HuH-7.5 (cell line): ENCODE measurements at regions not wholly inside any gene's neighbourhood (a gene's known extent, or its start where the extent isn't known, plus 50 kb on each side); places are given as distances from the start of the nearest gene placed in this dataset.

Source experiments
- DNase-seq: peaks from one replicate; pipeline ENCODE4 v3.0.0; 2011; ENCODE audit warnings: low spot score

DNA sequence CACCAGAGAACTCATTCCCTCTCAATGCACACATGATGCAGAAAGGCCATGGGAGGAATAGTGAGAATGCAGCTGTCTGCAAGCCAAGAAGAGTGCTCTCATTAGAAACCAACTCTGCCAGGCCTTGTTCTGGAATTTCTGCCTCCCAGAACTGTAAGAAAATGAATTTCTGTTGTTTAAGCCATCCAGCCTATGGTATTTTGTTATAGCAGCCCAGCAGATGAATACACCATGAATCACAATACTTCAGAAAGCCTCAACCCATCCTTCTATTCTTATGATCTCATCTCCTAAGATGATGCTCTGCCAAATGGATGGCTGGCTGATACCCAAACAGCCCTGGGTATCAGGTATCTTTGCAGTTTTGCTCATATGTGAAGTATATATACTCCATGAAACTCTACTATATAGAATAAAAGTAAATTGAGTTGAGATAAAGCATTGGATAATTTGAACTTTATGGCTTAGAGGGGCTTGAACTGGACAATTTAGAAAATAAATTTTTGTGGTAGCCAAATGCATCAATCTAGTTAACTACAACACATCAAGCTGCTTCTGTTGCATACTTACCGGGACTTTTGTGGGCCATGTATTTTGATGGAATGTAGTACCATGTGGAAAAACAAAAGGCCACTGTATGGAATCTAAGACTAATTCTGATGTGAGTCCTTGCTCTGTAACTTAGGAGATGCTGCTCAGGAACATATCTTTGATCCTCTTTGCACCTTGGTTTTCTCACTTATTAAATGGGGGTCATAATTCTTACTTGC lies 245.9 kb downstream of the HS3ST1 start:
- DNase-seq = no peak

DNA sequence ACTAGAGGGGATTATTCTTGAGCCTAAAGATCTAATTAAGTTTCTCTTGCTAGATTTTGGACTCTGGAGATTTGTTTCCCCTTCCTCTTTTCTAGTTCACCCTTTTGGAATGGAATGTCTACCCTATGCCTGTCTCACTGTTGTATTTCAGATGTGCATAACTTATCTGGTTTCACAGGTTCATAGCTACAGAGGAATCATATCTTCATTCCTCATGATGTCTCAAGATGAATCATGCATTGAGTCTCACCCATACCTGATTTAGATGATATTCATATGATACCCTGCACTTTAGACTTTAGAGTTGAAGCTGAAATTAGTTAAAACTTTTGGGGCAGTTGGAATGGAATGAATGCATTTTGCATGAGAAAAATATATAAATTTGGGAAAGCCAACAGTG lies 246.7 kb downstream of the HS3ST1 start:
- no peak for DNase-seq

DNA sequence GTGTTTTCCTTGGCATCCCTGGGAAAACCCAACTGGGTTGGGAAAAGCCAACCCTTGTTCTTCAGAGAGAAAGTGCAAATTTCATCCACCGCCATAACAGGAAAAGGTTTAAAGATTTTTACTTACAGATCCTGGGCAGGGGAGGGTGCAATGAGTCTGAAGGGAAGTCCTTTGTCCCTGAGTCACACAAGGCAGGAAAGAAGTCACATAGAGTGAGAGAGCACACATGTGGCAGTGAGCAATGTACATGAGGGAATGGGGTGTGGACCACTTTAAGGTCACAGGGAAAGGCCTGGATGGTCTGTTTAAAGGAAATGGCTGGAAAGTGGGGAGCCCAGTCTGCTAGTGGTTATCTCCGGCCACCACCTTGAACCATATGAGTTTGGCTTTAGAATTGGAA lies 248.9 kb downstream of the HS3ST1 start:
- DNase-seq = no peak

DNA sequence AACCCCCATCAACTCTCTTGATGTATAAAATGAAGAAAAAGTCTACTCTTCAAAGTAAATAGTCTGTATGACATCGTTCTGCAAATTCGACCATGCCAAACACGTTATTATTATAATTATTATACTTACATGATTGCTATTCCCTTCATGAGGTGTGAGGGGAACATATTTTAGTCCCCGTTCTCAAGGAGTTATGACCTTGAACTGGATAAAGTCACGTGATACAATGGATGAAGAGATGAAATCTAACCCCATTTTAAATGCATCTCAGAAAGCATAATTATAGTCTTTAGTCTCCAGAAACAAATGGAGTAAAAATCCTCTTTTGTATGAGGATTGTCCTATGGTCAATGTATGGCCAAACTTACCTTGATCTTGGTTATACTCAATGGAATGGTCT lies 250.3 kb downstream of the HS3ST1 start:
- no peak for DNase-seq

DNA sequence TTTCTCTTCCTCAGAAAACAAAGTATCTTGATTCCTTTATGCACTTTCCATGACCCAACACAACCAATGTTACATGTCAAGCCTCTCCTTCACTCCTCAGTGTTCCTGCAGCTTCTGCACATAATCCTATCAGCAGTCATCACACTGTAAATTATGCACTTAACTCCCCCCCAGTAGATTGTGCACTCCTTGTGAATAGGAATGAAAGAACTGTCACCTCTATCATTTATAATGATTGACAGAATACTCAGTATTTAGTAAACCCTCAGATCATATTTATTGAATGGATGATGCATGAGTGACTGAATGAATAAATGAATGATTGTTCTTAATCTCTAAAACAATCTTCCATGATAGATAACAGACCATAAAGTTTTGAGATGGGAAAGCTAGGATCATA lies 253.3 kb downstream of the HS3ST1 start:
- no peak for DNase-seq

DNA sequence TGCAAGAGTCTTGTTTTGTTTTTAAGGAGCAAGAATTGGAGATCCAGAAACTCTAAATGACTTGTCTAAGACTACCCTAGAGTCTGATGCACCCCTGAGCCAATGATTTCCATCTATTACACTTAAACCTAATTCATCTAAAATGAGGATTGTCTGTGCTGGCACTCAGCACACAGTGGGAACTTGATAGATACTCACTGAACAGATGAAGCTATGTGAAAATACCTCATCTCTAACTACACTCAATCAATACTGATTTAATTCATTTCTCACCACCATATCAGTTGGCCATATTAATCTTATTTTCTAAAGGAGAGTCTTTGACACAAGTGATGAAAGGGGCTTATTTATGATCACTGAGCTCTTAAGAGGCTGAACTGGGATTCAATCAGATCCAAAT lies 262.1 kb downstream of the HS3ST1 start:
- no peak for DNase-seq

DNA sequence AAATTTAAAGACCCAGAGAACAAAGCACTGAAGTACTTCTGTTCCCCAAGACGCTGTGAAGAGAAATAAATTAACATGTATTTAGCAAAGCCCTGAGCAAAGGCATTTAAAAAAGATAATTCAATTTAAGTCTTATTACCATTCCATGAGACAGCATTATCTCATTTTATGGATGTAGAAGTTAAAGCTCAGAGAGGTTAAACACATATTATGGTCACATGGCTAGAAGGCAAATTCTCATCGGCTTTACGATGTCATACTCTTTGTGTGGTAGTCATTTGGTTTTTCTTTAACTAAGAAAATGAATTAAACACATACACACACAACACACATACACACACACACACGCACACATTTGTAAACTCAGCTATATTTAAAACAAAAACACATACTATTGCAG lies 262.7 kb downstream of the HS3ST1 start:
- no peak for DNase-seq

DNA sequence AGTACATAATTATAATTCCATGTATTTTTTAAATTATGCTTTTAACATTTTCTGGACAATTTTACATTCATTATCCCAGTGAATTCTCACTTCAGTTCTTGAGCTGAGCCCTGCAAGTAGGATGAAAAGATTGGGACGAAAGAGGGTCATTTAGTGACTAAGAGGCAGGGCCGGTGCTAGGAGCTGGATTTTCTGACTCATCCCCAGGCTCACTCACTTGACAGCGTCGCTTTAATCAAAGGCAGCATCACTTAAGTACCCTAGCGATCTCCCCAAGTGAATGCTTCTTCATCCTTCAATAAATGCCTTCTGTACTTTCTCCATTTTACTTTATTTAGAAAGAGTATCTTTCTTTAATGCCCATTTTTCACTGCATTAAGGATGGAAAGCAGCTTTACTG lies 263.6 kb downstream of the HS3ST1 start:
- no peak for DNase-seq

DNA sequence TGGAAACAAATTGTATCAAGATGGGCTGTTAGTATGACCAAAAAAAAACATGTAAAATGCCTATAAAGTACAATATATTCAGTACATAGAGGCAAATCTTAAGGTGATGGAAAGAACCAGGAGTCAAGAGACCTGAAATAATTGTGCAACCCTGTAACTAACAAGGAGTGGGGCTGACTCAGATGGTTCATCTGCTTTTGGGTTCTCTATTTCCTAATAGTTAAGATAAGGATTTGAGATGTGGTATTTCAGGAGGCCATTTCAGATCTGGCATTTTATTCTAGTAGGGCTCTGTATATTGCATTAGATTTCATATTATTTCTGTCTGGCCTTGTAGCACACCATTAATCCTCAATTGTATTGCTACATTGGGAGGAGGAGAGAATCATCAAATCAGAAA lies 268.4 kb downstream of the HS3ST1 start:
- DNase-seq = no peak

DNA sequence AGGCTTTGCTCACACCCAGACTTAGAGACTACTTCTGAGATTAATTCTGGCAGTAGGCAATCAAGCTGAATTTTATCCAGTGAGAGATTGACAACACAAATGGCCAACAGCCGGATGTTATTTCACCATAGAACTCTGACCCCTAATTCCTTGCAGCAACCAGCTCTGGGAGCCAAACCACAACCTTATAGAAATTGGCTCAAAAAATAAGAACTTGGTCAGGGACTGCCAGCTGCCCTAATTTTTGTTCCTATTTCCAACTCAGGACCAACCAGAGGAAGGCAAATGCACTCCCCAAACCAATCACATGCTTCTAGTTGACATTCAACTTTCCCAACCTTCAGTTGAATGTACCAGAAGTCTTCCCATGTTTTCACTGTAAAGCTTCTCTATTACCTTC lies 269.7 kb downstream of the HS3ST1 start:
- no peak for DNase-seq

DNA sequence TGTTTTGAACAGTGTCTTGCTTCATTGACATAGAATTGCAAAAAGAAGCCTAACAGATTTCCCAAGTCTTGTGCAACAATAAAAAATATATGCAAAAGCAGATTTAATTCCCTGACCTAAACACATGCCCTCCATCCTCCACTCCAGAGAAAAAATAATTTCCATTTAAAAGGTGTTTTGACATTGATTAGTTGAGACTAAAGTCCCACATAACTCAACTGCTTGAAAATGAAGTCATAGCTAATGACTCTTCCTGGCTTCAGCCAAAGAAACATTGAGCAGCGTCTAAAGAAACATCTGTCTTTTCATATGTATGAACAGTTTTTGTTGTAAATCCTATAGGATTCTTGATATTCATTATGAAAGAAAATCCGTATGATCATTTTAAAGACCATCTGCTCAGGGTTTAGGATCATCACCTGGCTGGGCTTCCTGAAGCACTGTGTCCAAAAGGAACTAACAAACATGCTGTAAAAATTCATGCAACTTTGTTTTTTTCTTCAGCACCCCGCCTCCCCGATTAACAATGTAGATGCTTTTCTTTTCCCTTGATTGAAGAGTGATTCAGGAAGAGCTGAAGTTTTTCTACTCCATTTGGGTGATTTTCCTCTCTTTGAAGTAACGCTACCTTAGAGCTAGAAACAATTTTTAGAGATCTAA lies 273.4 kb downstream of the HS3ST1 start:
- no peak for DNase-seq

DNA sequence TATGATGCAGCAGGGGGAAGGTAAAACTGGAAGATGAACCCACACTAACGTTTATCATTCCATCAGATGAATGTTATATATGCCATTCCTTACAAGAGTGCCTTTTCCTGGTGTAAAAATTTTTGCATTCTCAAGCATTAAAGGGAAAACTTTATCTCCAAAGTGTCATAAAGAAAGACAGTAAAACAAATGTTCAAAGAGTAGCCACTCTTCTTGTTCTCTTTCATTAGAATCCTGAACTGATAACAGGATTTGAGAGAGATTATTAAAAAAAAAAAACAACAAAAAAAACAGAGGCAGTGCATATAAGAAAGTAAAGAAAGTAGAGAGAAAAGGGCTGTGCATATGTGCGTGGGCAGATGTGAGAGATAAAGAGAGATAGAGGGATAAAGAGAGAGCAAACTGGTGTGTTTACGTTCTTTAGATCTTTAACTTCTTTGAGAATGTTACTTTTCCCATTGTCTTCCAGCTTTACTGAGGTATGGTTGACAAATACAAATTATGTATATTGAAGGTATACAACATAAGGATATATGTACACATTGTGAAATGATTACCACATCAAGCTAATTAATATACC lies 275.4 kb downstream of the HS3ST1 start:
- no peak for DNase-seq

DNA sequence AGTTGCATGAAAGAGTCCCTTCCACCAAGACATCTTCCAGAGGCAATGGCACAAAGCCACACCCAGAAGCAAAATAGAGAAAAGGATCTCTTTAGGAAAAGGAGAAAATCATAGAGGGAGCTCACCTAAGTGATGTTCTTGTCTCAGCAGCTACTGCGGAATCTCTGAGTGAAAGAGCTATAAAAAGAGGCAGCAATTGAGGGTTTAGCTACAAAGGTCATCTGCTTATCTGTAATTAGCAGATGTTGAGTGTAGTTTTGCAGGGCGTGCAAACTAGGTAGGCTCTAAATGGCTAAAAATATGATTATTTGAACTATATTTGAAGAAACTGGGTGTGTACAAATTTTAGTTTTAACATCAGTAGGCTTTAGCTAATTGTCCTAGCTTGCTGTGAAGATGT lies 276.0 kb downstream of the HS3ST1 start:
- no peak for DNase-seq

DNA sequence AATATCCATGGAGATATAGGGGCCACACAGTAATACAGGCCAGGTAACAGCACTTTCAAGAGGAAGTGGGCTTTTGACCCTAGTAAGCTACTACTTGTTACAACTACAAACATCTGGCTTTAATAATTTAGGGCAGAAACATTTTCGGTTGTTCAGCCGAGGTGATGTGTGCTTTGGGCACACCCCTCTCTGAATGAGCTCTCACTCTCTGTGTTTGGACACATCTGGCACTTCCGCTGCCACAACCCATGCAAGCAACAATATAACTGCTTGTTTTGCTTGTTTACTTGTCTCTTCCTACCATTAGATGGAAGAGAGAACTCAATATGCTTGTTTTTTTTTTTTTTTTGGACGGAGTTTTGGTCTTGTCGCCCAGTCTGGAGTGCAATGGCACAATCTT lies 277.2 kb downstream of the HS3ST1 start:
- no peak for DNase-seq

DNA sequence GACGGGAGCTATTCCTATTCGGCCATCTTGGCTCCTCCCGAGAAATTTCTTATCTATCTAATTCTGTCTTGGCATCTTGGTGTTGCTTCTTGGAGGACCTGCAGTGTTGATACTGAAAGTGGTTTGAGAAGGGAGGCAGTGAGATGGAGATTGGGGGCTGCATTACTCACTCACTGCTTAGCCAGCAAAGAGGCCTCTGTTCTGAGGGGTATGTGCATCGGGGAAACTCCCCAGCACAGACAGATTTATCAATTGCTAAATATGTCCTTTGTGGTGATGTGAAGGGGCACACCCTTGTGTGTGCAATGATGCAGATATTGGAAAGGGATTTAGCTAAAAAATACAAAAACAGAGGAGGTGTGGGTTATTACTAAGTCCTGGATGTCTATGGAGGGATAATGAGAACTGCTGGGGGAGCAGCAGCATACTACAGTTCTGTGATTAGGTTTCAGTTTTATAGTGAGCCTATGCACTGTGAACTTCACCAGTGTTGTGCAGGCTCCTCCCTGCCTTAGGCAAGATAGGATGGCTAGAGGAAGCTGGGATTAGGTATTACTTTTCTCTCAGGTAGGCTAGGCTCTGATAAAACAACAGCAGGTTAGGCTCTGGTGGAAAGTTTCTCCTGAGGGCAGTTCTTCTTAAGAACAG lies 279.0 kb downstream of the HS3ST1 start:
- DNase-seq = no peak

DNA sequence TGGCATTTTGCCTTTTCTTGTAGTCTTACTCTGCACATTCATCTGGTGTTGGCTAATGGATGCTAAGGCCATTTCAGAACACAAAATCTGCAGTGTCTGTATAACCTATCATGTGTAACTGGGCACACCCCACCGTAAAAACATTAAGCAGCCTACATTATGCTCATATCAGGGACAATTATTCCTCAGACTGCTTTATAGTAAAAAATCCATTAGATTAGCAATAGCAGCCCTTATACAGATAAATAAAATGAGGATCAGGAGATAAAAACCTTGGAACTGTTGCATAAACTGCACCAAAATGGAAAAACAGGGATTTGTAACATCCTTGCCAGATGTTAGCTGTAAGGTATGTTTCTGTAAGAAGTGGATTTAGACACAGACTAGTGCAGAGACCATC lies 288.8 kb downstream of the HS3ST1 start:
- DNase-seq = no peak

DNA sequence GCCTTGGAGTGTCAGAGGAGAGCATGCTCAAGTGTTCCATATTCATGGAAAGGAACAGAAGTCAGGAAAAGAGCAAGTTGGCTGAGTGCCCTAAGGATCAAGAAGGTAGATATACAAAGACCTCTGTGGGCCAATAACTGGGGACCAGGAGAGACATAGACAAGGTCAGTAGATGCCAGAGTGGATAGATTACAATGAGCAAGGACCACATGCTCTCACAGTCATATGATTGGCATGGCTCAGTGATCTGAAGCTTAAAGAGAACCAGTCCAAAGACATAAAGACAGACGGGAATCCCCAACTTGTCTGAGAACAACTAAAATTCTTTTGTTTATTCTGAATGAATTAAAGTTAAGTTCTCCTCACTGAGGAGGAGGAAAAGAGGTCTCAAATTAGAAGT lies 289.7 kb downstream of the HS3ST1 start:
- DNase-seq = no peak

DNA sequence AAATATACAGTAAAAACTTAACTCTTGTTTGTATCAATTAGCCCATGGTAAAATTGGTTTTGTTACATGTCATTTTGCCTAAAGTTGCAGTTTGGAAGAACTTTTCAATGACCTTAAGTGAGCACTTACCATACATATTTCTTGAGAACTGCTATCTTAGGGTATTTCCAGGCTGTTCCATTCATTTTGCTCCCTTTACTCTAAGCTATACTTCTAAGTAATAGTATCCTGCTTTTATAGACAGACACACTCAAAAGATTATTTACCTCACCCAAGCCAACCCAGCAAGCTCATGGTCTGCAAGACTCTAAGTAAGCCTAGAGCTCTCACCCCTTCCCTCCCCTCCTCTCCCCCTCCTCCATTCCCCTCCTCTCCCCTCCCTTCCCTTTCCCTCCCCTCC lies 294.0 kb downstream of the HS3ST1 start:
- no peak for DNase-seq

DNA sequence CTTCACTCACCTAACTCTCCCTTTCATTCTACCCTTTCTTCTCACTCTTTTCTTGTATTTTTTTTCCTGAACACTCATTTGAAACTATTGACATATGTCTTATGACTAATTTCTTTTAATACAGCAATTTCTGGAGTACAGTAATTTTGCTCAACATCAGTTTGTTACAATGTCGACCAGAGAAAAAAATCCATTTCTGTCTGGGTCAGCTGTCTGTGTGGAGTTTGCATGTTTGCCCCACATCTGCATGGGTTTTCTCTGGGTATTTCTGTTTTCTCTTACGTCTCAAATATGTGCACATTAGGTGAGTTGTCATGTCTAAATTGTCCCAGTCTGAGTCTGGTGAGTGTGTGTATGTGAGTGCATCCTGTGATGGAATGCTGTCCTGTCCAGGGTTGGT lies 294.8 kb downstream of the HS3ST1 start:
- no peak for DNase-seq

DNA sequence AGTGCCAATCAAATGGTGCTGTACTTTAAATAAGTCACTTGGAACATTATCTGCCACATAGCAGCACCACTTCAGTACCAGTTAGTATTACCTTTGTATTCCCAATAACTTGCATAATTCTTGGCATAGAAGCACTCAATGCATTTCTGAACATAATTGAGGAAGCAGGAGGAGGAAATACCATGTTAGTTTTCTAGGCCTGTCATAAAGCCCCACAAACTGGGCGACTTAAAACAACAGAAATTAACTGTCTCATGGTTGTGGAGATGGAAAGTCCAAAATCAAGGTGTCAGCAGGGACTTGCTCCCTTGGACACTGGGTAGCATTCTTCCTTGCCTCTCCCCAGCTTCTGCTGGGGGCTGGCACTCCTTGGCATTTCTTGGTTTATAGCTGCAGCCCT lies 296.2 kb downstream of the HS3ST1 start:
- no peak for DNase-seq

DNA sequence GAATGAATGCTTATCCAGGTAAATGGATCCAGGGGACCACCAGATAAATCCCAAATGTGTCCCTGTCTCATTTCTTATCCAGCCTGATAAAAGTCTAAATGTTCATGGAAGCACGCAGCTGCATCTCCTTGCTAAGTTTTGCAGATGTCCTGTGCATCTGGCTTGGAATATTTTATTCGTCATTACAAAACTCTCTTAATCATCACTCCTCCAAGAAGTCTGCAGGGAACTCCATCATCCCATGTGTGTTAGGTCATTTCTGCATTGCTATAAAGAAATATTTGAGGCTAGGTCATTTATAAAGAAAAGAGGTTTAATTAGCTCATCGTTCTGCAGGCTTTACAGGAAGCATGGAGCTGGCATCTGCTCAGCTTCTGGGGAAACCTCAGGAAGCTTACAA lies 297.2 kb downstream of the HS3ST1 start:
- DNase-seq = no peak

DNA sequence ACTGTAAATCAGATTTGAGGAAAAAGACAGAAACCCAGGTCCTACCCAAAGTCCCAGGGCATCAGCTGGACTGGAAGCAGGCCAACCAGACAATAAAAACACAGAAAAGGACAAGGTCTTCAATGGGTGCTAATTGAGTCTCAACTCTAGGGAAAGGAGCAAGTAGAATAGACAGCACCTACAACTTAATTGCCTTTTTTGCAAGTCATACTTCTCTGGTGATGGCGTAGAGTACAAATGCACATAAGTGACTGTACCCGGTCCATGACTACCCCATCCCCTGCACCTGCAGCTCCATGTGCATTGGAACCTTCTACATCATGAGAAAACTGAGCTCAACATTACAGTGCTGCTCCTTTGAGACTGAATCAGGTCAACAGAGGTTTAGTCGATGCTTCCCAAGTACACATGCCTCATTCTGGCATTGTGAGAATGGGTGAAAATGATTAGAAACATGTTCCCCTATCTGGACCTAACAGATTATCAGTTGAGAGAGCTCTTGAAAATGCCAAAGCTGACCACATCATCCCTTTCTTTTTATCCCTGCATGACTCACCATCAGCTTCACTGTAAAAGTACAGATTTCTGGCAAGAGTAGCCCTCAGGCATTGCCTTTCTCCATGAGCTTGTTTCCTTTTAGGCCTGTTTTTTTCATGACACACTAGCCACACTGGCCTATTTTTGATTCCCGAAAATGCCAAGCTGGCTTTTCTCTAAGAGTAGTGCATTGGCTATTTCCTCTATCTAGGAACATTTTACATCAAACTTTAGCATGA lies 298.3 kb downstream of the HS3ST1 start:
- no peak for DNase-seq
